Erythroblast (primary cell): ENCODE measurements at regions not wholly inside any gene's neighbourhood (a gene's known extent, or its start where the extent isn't known, plus 50 kb on each side); places are given as distances from the start of the nearest gene placed in this dataset.

ENCODE experiments used
- GATA1 ChIP-seq: IDR thresholded peaks from 2 replicates; pipeline ENCODE4 v1.6.1; 2011; ENCODE audit warnings: low read depth, mild to moderate bottlenecking, control low read depth, low read length, moderate library complexity
- POLR2A ChIP-seq: IDR thresholded peaks from 2 replicates; pipeline ENCODE4 v1.6.1; 2011; ENCODE audit warnings: mild to moderate bottlenecking, low read length

DNA sequence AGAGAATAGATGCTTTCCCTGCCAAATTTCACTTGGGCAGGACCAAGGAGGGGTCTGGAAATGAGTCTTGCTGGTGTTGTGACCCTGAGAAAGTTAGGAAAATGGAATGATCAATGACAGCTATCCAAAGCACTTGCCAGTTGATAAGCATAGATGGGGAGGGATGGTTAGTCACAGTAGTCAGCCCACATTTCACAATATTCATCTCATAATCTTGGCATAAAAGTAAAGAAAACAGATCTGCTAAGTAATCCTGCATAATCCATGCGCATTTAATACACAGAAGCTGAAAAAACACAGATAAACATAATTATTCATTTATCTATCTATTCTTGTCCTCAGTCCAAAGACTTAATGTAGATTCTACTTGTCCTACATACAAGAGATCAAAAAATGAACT, 184.1 kb downstream of the ZIC4 start:
- TF ChIP-seq POLR2A = no peak
- TF ChIP-seq GATA1 = no peak
